ENCODE measurements at regions not wholly inside any gene's neighbourhood (a gene's known extent, or its start where the extent isn't known, plus 50 kb on each side); places are given as distances from the start of the nearest gene placed in this dataset.

DNA sequence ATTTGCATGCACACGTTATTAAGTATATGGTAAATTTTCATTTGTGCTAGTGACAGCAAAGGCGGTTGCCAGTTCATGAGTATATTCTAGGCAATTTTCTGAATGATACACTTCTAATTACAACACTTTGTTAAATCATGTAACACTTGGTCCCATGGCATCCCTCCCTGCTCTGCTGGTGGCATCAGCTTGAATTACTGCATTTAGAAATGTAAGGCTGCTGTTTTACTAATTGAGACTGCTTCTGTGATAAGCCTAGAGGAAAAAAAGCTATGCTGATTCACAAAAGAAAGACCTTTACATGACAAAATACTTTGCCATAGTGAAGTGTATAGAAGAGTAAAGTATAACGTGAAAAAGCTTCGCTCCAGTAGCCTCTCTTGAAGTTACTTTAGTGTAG, 636.1 kb downstream of the KCNH5 start:
- DNase-seq (ENCODE audit: low spot score) = no peak
- in situ Hi-C loops (cut with MboI; ENCODE audit: low pct_unique_long_range_greater_than_20kb, low sequenced_read_pairs, unreplicated experiment) = no loop called here
- TF ChIP-seq, protein P1, sequence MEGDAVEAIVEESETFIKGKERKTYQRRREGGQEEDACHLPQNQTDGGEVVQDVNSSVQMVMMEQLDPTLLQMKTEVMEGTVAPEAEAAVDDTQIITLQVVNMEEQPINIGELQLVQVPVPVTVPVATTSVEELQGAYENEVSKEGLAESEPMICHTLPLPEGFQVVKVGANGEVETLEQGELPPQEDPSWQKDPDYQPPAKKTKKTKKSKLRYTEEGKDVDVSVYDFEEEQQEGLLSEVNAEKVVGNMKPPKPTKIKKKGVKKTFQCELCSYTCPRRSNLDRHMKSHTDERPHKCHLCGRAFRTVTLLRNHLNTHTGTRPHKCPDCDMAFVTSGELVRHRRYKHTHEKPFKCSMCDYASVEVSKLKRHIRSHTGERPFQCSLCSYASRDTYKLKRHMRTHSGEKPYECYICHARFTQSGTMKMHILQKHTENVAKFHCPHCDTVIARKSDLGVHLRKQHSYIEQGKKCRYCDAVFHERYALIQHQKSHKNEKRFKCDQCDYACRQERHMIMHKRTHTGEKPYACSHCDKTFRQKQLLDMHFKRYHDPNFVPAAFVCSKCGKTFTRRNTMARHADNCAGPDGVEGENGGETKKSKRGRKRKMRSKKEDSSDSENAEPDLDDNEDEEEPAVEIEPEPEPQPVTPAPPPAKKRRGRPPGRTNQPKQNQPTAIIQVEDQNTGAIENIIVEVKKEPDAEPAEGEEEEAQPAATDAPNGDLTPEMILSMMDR (IDR thresholded peaks at IDR 0.05; ENCODE audit: extremely low read depth, insufficient read depth, missing control alignments) = no peak

DNA sequence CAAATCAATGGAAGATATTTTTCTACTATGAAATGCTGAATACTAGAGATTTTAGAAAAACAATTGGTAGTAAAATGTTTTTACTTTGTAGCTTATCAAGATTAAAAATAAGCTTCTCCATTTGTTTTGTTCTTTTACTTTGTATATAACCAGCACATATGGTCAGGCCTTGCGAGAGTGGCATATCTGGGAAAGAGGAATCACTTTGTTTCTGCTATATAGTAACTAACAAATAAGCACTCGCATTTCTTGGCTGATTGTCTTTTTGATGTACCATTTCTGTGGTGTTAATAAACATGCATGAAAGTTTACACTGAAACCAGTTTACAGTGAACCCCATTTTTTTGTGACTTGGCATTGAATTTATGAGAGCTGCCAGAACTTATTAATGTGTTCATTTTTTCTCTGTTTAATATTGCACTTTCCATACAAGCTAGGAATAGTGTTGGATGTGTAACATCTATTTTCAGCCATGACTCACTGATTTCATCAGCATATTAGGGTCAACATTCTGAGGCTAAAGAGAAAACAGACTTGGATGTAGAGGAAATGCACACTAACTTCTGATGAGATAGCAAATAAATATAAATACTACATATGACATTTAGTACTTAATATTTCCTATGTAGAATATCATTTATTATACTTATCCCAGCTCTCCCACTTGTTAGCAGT, 635.5 kb downstream of the KCNH5 start:
- no peak for DNase-seq (ENCODE audit: low spot score)
- in situ Hi-C loops (cut with MboI; ENCODE audit: low pct_unique_long_range_greater_than_20kb, low sequenced_read_pairs, unreplicated experiment) = no loop called here

DNA sequence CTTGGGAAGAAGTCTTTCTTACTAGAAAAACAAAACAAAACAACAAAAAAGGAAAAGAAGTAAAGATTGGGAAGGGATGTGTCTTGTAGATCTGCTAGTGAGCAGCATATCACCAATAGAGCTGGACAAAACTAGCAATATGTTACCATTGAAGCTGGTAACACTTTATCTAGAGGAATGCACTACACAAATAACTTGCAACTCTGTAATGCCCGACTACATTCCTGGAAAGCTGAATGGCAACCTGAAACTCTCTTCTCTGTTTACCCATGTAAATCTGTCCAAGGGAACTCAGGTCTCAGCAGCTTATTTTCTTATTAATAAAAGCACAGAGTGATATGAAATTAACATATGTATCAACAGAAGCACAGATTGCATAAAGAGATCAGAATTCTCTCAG, 624.4 kb downstream of the KCNH5 start:
- DNase-seq (ENCODE audit: low spot score) = no peak
- TF ChIP-seq, protein P1 (IDR thresholded peaks at IDR 0.05; ENCODE audit: extremely low read depth, insufficient read depth, missing control alignments) = no peak
- in situ Hi-C loops (cut with MboI; ENCODE audit: low pct_unique_long_range_greater_than_20kb, low sequenced_read_pairs, unreplicated experiment) = no loop called here

More for the DNA sequence above, 635.5 kb downstream of the KCNH5 start:
- TF ChIP-seq, protein P1 (IDR thresholded peaks at IDR 0.05; ENCODE audit: extremely low read depth, insufficient read depth, missing control alignments) = no peak

DNA sequence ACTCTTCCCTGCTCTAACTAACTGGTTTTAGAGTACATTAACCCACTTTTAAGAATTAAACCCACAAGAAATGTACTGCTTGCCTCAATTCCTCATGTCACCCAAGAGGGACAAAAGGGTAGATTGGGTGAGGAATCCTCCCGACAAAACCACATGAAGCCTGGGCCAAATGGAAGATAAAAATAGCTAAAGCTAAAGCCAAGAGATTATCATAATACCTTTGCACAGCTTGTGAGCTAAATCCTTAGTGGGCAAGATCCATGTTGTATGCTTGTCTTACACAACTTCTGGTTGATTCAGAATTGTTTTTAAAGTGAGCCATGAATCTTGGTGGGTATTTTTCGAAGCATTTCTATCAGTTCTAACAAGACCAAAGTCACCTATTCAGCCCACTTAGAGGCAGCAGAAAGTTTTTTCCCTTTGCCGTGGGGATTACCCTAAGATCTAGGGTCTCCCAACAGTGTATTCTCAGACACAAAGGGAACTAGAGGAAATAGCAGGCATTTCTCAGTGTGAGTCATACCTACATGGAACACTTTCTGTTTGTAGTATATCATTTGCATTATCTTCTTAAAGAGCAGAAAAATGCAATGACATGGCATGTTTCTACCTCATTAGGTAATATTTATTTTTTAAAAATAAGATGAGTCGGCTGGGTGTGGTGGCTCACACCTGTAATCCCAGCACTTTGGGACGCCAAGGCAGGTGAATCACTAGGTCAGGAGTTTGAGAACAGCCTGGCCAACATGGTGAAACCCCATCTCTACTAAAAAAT, 616.6 kb downstream of the KCNH5 start:
- TF ChIP-seq, protein P1 (IDR thresholded peaks at IDR 0.05; ENCODE audit: extremely low read depth, insufficient read depth, missing control alignments) = no peak
- no peak for DNase-seq (ENCODE audit: low spot score)
- in situ Hi-C loops (cut with MboI; ENCODE audit: low pct_unique_long_range_greater_than_20kb, low sequenced_read_pairs, unreplicated experiment) = no loop called here

DNA sequence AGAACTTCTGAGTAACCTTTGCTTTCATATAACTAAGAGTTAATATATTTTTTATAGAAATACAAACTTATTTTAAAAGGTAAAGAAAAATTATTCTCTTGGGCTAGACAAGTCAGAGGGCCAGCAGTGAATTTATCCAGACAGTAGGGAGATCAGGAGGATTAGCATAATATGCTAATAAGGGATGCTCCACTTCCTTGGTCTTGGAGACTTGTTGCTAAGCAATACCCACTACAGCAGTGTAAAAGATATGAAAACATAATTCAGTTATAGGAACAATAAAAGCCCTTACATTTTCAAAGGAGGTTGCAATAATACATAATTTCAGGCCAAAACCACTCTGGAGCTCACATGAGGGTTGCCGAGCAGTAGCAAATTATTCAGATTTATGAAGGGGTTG, 615.6 kb downstream of the KCNH5 start:
- in situ Hi-C loops (cut with MboI; ENCODE audit: low pct_unique_long_range_greater_than_20kb, low sequenced_read_pairs, unreplicated experiment) = no loop called here
- TF ChIP-seq, protein P1 (IDR thresholded peaks at IDR 0.05; ENCODE audit: extremely low read depth, insufficient read depth, missing control alignments) = no peak
- no peak for DNase-seq (ENCODE audit: low spot score)

DNA sequence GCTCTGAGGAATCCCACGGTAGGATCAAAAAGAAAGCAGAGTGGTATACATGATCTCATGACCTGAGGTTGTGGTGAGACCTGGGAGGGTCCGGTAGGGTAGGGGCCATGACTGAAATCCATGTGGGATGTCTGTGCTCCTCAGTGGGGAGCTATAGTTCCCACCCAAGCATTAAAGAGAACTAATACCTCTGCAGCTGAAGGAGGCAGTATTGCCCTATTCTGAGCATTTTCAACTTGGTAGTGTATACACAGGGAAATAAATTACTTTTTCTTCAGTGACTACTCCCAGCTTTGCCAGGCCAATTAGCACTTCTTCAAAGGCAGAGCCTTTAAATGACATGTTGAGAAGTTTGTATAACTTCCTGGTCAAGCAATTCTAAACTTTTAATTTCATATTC, 613.8 kb downstream of the KCNH5 start:
- DNase-seq (ENCODE audit: low spot score) = no peak
- in situ Hi-C loops (cut with MboI; ENCODE audit: low pct_unique_long_range_greater_than_20kb, low sequenced_read_pairs, unreplicated experiment) = no loop called here
- TF ChIP-seq, protein P1 (IDR thresholded peaks at IDR 0.05; ENCODE audit: extremely low read depth, insufficient read depth, missing control alignments) = no peak

Measured in GM13977 (cell line).